H9 (cell line): ENCODE measurements at regions not wholly inside any gene's neighbourhood (a gene's known extent, or its start where the extent isn't known, plus 50 kb on each side); places are given as distances from the start of the nearest gene placed in this dataset.

Experiments
- DNase-seq: peaks from one replicate; pipeline ENCODE4 v3.0.0-alpha.2; 2017
- H2AFZ ChIP-seq: one replicate; pipeline ENCODE4 v1.6.1; 2013; ENCODE audit warnings: mild to moderate bottlenecking, low read length, control low read depth, moderate library complexity
- H2AK5ac ChIP-seq: 2 replicates; pipeline ENCODE4 v1.6.1; 2013; ENCODE audit warnings: low read length, control low read depth, mixed read lengths; ENCODE audit not compliant: insufficient read length
- H2BK120ac ChIP-seq: one replicate; pipeline ENCODE4 v1.6.1; 2013; ENCODE audit warnings: low read depth, mild to moderate bottlenecking, low read length, control low read depth, inconsistent platforms; ENCODE audit not compliant: poor library complexity, severe bottlenecking
- H2BK12ac ChIP-seq: 2 replicates; pipeline ENCODE4 v1.6.1; 2013; ENCODE audit warnings: low read length, control low read depth, mixed read lengths, low read depth; ENCODE audit not compliant: insufficient read length
- H2BK15ac ChIP-seq: 2 replicates; pipeline ENCODE4 v1.6.1; 2013; ENCODE audit warnings: low read depth, low read length, control low read depth
- H2BK20ac ChIP-seq: one replicate; pipeline ENCODE4 v1.6.1; 2013; ENCODE audit warnings: low read depth, mild to moderate bottlenecking, low read length, control low read depth, inconsistent platforms; ENCODE audit not compliant: poor library complexity, severe bottlenecking
- H2BK5ac ChIP-seq: 2 replicates; pipeline ENCODE4 v1.6.1; 2013; ENCODE audit warnings: low read length, control low read depth, mixed read lengths; ENCODE audit not compliant: insufficient read length
- H3K14ac ChIP-seq: 2 replicates; pipeline ENCODE4 v1.6.1; 2013; ENCODE audit warnings: low read length, control low read depth; ENCODE audit not compliant: insufficient read depth
- H3K18ac ChIP-seq: 2 replicates; pipeline ENCODE4 v1.6.1; 2013; ENCODE audit warnings: low read depth, mild to moderate bottlenecking, mixed read lengths, low read length, control low read depth; ENCODE audit not compliant: insufficient read length
- H3K23ac ChIP-seq: 2 replicates; pipeline ENCODE4 v1.6.1; 2013; ENCODE audit warnings: low read length, control low read depth, mixed read lengths, low read depth; ENCODE audit not compliant: insufficient read length
- H3K23me2 ChIP-seq: 2 replicates; pipeline ENCODE4 v1.6.1; 2013; ENCODE audit warnings: low read depth, mild to moderate bottlenecking, mixed read lengths, low read length, control low read depth; ENCODE audit not compliant: insufficient read length, poor library complexity, severe bottlenecking
- H3K27ac ChIP-seq: 2 replicates; pipeline ENCODE4 v1.5.1; 2013; ENCODE audit warnings: low read length, control low read depth, mixed read lengths, low read depth; ENCODE audit not compliant: insufficient read length
- H3K27me3 ChIP-seq: 2 replicates; pipeline ENCODE4 v1.6.1; 2013; ENCODE audit warnings: low read length, control low read depth, inconsistent platforms; ENCODE audit not compliant: insufficient read depth
- H3K4ac ChIP-seq: 2 replicates; pipeline ENCODE4 v1.6.1; 2013; ENCODE audit warnings: low read depth, mild to moderate bottlenecking, control low read depth, inconsistent platforms, low read length, moderate library complexity
- H3K4me1 ChIP-seq: 2 replicates; pipeline ENCODE4 v1.6.1; 2013; ENCODE audit warnings: low read length, control low read depth, inconsistent platforms; ENCODE audit not compliant: insufficient read depth
- H3K4me2 ChIP-seq: 2 replicates; pipeline ENCODE4 v1.6.1; 2013; ENCODE audit warnings: low read length, control low read depth, mixed read lengths; ENCODE audit not compliant: insufficient read length, insufficient read depth
- H3K56ac ChIP-seq: 2 replicates; pipeline ENCODE4 v1.6.1; 2013; ENCODE audit warnings: low read depth, mild to moderate bottlenecking, mixed read lengths, low read length, control low read depth; ENCODE audit not compliant: insufficient read length
- H3K79me1 ChIP-seq: 2 replicates; pipeline ENCODE4 v1.6.1; 2013; ENCODE audit warnings: low read depth, mild to moderate bottlenecking, moderate library complexity, low read length, control low read depth, inconsistent platforms; ENCODE audit not compliant: insufficient read depth, poor library complexity, severe bottlenecking
- H3K79me2 ChIP-seq: 2 replicates; pipeline ENCODE4 v1.6.1; 2013; ENCODE audit warnings: low read length, control low read depth, inconsistent platforms; ENCODE audit not compliant: insufficient read depth
- H3K9ac ChIP-seq: 2 replicates; pipeline ENCODE4 v1.6.1; 2013; ENCODE audit warnings: low read length, control low read depth, mixed read lengths; ENCODE audit not compliant: insufficient read length; ENCODE audit errors: extremely low read depth
- H3K9me3 ChIP-seq: one replicate; pipeline ENCODE4 v1.6.1; 2013; ENCODE audit warnings: low read depth, low read length, inconsistent platforms; ENCODE audit not compliant: control insufficient read depth
- H3T11ph ChIP-seq: one replicate; pipeline ENCODE4 v1.6.1; 2013; ENCODE audit warnings: mild to moderate bottlenecking, low read length, control low read depth, inconsistent platforms
- H4K20me1 ChIP-seq: one replicate; pipeline ENCODE4 v1.6.1; 2013; ENCODE audit not compliant: control insufficient read depth, insufficient read length, insufficient read depth
- H4K5ac ChIP-seq: 2 replicates; pipeline ENCODE4 v1.6.1; 2013; ENCODE audit warnings: low read depth, mild to moderate bottlenecking, mixed read lengths, low read length, control low read depth; ENCODE audit not compliant: insufficient read length
- H4K8ac ChIP-seq: replicated peaks from 2 replicates; pipeline ENCODE4 v1.6.1; 2013; ENCODE audit warnings: low read length, control low read depth, mixed read lengths, low read depth; ENCODE audit not compliant: insufficient read length
- H4K91ac ChIP-seq: 2 replicates; pipeline ENCODE4 v1.6.1; 2013; ENCODE audit warnings: low read depth, mild to moderate bottlenecking, moderate library complexity, mixed read lengths, low read length, control low read depth; ENCODE audit not compliant: insufficient read length
- H3K27ac Mint-ChIP-seq, 3 experiments: 2 replicates in 2 of 3; 3 replicates in 1 of 3; pipeline ENCODE4 v1.8.0; 2020 to 2021; ENCODE audit warnings: mixed read lengths in 3 of 3, mild to moderate bottlenecking in 1 of 3, moderate library complexity in 1 of 3
- H3K27me3 Mint-ChIP-seq: 2 replicates; pipeline ENCODE4 v1.8.0; 2021; ENCODE audit warnings: low read depth, mild to moderate bottlenecking, moderate library complexity, mixed read lengths
- H3K36me3 Mint-ChIP-seq, 3 experiments: 2 replicates in 2 of 3; 3 replicates in 1 of 3; pipeline ENCODE4 v1.8.0; 2020 to 2021; ENCODE audit warnings: low read depth in 3 of 3, mixed read lengths in 3 of 3; ENCODE audit not compliant: insufficient read depth in 1 of 3
- H3K4me1 Mint-ChIP-seq, 2 experiments: 2 replicates each; pipeline ENCODE4 v1.8.0; 2020; ENCODE audit warnings: mixed read lengths in 2 of 2
- H3K4me3 Mint-ChIP-seq, 2 experiments: 2 replicates in 1 of 2; 3 replicates in 1 of 2; pipeline ENCODE4 v1.8.0; 2020 to 2021; ENCODE audit warnings: mild to moderate bottlenecking in 2 of 2, mixed read lengths in 2 of 2, moderate library complexity in 1 of 2
- H3K9me3 Mint-ChIP-seq, 2 experiments: 2 replicates in 1 of 2; 3 replicates in 1 of 2; pipeline ENCODE4 v1.8.0; 2020; ENCODE audit warnings: mild to moderate bottlenecking in 2 of 2, mixed read lengths in 2 of 2, moderate library complexity in 1 of 2
- CTCF ChIP-seq: fragments of 200-600 bp; sonication (generic); conservative IDR thresholded peaks from 3 replicates; pipeline ENCODE4 v1.8.0; 2021; ENCODE audit warnings: antibody characterized with exemption, mild to moderate bottlenecking
- WGBS: extraction: QIAGEN DNeasy Blood & Tissue Kit; methylation state at CpG from one replicate; pipeline ENCODE4 v1.1.7; 2013; ENCODE audit warnings: missing lambda C conversion rate, low lambda C conversion rate, mixed read lengths; ENCODE audit not compliant: insufficient read length; ENCODE audit errors: extremely low coverage; 5-methylcytosine and 5-hydroxymethylcytosine counted together

- no peak for TF ChIP-seq CTCF
- no peak overlapping the region for H3K27ac Mint-ChIP-seq
- Histone ChIP-seq H4K20me1 (no peaks in the 10 kb centered on the region), H3K4me2 (no peak overlapping the region), H2AK5ac (no peak overlapping the region), H4K5ac (no peak overlapping the region), H3T11ph (no peak overlapping the region), H3K14ac (no peak overlapping the region), H3K23me2 (no peaks in the 10 kb centered on the region), H3K79me2 (no peaks in the 10 kb centered on the region), H3K23ac (no peak overlapping the region), H2BK15ac (no peak overlapping the region), H3K4me1 (no peaks in the 10 kb centered on the region), H3K56ac (no peak overlapping the region), H3K27me3 (no peaks in the 10 kb centered on the region), H3K27ac (no peak overlapping the region), H2BK120ac (no peak overlapping the region), H2BK12ac (no peak overlapping the region), H3K4ac (no peak overlapping the region), H3K18ac (no peak overlapping the region), H3K79me1 (no peaks in the 10 kb centered on the region), H3K9me3 (no peaks in the 10 kb centered on the region), H2BK20ac (no peak overlapping the region), H2AFZ (no peak overlapping the region), H4K8ac (no peak overlapping the region), H3K9ac (no peak overlapping the region), H2BK5ac (no peak overlapping the region), H4K91ac (no peak overlapping the region)
- no peaks in the 10 kb centered on the region for H3K36me3 Mint-ChIP-seq
- no peaks in the 10 kb centered on the region for H3K9me3 Mint-ChIP-seq
- WGBS: no CpG with 5 or more reads among the region's 5 CpGs
- DNase-seq: no peak
- H3K4me1 Mint-ChIP-seq: peaks cover 7 to 10% of the 10 kb centered on the region in 2 experiments
- no peak overlapping the region for H3K4me3 Mint-ChIP-seq
- H3K27me3 Mint-ChIP-seq: peaks cover 21% of the 10 kb centered on the region
Observed at GRCh38 chr22:49047447-49047846, 780.2 kb downstream of the BRD1 start.
